B cell (primary cell): ENCODE measurements at regions not wholly inside any gene's neighbourhood (a gene's known extent, or its start where the extent isn't known, plus 50 kb on each side); places are given as distances from the start of the nearest gene placed in this dataset.
"Not testable (repeated sequence)": the region's sequence is repeated elsewhere in the genome, so short reads cannot be mapped to it uniquely, and the experiment has no call there.

Experiments used
- EZH2 ChIP-seq: IDR thresholded peaks from 2 replicates; pipeline ENCODE4 v1.6.1; 2012; ENCODE audit warnings: borderline replicate concordance, low read depth, mild to moderate bottlenecking, moderate library complexity, low read length; ENCODE audit not compliant: insufficient read depth, poor library complexity, severe bottlenecking
- TF ChIP-seq, protein P1 (sequence below): fragments of 200-600 bp; IDR thresholded peaks from one replicate; pipeline ENCODE4 v1.8.0; 2022; ENCODE audit warnings: antibody characterized with exemption, mild to moderate bottlenecking

DNA sequence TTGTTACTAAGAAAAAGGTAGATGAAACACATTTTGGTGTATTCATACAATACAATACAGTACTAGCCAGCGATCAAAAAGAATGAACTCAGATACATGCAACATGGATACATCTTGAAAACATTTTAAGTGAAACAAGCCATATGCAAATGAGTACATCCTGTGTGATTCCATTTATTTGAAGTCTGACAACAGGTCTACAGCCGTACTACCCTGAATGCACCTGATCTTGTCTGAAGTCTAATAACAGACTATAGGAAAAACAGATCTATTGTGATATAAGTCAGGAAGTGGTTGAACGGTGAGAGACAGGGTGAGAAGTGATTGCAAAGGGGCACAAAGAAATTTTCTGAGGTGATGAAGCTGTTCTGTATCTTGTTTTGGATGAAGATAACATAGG lies 146.9 kb downstream of the NBPF8 start:
- TF ChIP-seq, protein P1, sequence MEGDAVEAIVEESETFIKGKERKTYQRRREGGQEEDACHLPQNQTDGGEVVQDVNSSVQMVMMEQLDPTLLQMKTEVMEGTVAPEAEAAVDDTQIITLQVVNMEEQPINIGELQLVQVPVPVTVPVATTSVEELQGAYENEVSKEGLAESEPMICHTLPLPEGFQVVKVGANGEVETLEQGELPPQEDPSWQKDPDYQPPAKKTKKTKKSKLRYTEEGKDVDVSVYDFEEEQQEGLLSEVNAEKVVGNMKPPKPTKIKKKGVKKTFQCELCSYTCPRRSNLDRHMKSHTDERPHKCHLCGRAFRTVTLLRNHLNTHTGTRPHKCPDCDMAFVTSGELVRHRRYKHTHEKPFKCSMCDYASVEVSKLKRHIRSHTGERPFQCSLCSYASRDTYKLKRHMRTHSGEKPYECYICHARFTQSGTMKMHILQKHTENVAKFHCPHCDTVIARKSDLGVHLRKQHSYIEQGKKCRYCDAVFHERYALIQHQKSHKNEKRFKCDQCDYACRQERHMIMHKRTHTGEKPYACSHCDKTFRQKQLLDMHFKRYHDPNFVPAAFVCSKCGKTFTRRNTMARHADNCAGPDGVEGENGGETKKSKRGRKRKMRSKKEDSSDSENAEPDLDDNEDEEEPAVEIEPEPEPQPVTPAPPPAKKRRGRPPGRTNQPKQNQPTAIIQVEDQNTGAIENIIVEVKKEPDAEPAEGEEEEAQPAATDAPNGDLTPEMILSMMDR: not testable (repeated sequence)
- TF ChIP-seq EZH2: not testable (repeated sequence)
